ENCODE measurements at regions not wholly inside any gene's neighbourhood (a gene's known extent, or its start where the extent isn't known, plus 50 kb on each side); places are given as distances from the start of the nearest gene placed in this dataset.

DNA sequence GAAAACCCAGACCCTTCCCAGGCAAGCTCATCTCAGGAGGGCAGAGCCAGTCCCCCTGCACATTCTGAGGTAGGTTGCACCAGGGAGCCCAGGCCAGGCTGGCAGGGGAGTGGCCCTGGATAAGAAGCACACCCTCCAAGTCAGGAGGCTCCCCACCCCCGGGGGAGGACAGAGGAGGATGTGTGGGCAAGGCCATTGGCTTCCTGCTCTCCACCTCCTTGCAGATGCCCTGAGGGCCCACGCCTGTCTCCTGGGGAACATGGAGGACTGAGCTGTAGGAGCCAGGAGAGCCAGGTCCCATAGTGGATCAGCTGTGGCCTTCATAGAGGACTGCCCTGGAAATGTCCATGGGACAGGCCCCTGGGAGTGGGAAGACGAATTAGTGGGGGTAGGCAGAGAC lies 126.7 kb downstream of the IRF8 start:
- CTCF ChIA-PET: interaction anchor here (1.3 kb wide), 1 partner anchor 9 kb away, joined by 4 read pairs; no protein-coding TSS in a partner anchor
- intact Hi-C loops (cut with micrococcal nuclease): no loop called here
- no peak overlapping the region for H3K4me3 ChIP-seq (replicated peaks in 1 of 2; ENCODE audit: low read depth in 1 of 2, low read length in 2 of 2)
- H3K9ac ChIP-seq (ENCODE audit: low read length): no peak overlapping the region
- no peak overlapping the region for H2AFZ ChIP-seq (ENCODE audit: low read depth, low read length, poor library complexity, severe bottlenecking)
- no peaks in the 10 kb centered on the region; a peak in 1 of 4 replicates for H3K4me1 ChIP-seq (ENCODE audit: control insufficient read depth in 1 of 2, insufficient read depth in 2 of 2, low read length in 2 of 2)
- H3K27ac ChIP-seq (ENCODE audit: low read depth, low read length): no peak overlapping the region
- H3K4me2 ChIP-seq (ENCODE audit: low read length): no peak overlapping the region
- no peaks in the 10 kb centered on the region for H3K36me3 ChIP-seq (ENCODE audit: control insufficient read depth in 1 of 2, insufficient read depth in 2 of 2, low read length in 2 of 2)
- TF ChIP-seq, protein P1, sequence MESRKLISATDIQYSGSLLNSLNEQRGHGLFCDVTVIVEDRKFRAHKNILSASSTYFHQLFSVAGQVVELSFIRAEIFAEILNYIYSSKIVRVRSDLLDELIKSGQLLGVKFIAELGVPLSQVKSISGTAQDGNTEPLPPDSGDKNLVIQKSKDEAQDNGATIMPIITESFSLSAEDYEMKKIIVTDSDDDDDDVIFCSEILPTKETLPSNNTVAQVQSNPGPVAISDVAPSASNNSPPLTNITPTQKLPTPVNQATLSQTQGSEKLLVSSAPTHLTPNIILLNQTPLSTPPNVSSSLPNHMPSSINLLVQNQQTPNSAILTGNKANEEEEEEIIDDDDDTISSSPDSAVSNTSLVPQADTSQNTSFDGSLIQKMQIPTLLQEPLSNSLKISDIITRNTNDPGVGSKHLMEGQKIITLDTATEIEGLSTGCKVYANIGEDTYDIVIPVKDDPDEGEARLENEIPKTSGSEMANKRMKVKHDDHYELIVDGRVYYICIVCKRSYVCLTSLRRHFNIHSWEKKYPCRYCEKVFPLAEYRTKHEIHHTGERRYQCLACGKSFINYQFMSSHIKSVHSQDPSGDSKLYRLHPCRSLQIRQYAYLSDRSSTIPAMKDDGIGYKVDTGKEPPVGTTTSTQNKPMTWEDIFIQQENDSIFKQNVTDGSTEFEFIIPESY (IDR thresholded peaks at IDR 0.05; ENCODE audit: extremely low read depth, insufficient replicate concordance, low read length): no peak
- TF ChIP-seq, protein P2, sequence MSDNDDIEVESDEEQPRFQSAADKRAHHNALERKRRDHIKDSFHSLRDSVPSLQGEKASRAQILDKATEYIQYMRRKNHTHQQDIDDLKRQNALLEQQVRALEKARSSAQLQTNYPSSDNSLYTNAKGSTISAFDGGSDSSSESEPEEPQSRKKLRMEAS (IDR thresholded peaks at IDR 0.05): no peak
- TF ChIP-seq POLR2AphosphoS5 (IDR thresholded peaks at IDR 0.05; ENCODE audit: low read depth, low read length): no peak
- TF ChIP-seq SRF (IDR thresholded peaks at IDR 0.05; ENCODE audit: low read depth): no peak
- TF ChIP-seq CBX3 (IDR thresholded peaks at IDR 0.05; ENCODE audit: low read depth): no peak
- POLR2A ChIA-PET: no interaction called here
- RAD21 ChIA-PET (ENCODE audit: low non-redundant PET in 1 of 2, low total read pairs in 2 of 2, uncharacterized antibody in 2 of 2, unreplicated experiment in 2 of 2): no interaction called here
- no peaks in the 10 kb centered on the region for H3K79me2 ChIP-seq (ENCODE audit: insufficient read depth, low read length)
- no peaks in the 10 kb centered on the region for H3K9me2 ChIP-seq (ENCODE audit: insufficient read depth)
- no peaks in the 10 kb centered on the region for H4K20me1 ChIP-seq (ENCODE audit: insufficient read depth)
- DNase-seq (ENCODE audit: low read depth, low spot score): no peak
- BruUV-seq (replicated peaks): no TSS peak
- ATAC-seq: no peak
- H3K27me3 ChIP-seq (ENCODE audit: insufficient read depth, low read length): peaks cover 27% of the 10 kb centered on the region
- H3K9me3 ChIP-seq (ENCODE audit: control insufficient read depth in 1 of 2, insufficient read depth in 1 of 2, low read depth in 1 of 2, low read length in 2 of 2): peaks cover 18 to 23% of the 10 kb centered on the region in 2 experiments

DNA sequence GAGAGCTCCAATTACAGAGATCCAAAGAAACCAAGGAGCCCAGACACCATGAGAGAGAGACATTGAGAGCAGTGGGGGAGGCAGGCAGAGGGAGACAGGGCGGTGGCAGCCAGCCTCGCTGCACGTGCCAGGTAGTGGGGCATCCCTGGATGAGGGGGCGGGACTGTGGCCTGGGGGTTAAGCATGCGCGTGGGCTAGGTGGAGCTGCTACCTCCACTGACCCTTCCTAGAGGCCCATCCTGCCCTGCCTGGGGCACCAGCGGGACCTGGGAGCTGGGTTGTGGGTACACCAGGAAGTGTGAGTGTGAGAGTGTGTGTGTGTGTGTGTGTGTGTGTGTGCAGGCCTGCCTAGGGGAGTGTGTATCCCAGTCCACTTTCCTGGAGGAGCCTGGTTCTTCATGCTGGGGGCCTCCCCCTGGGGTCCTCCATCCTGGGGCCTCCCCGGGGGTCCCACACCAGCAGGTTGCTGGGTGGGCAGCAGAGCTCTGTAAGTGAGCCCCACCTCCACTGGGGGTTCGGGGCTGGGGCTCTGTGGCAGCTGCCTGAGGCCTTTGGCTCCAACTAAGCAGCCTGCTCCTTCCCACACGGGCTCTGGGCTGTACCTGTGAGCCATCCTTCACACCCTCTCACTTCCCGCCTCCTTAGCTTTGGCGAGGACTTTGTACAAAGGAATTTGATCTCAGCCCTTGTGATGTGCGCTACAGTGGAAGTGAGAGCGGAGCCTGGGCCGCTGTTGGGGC lies 127.4 kb downstream of the IRF8 start:
- intact Hi-C loops (cut with micrococcal nuclease): no loop called here
- ChIA-PET CTCF (no interaction called here), POLR2A (no interaction called here), RAD21 (ENCODE audit: low non-redundant PET in 1 of 2, low total read pairs in 2 of 2, uncharacterized antibody in 2 of 2, unreplicated experiment in 2 of 2) (no interaction called here)
- Histone ChIP-seq H3K4me2 (ENCODE audit: low read length) (no peak overlapping the region), H3K9ac (ENCODE audit: low read length) (no peak overlapping the region), H3K9me2 (ENCODE audit: insufficient read depth) (no peaks in the 10 kb centered on the region), H2AFZ (ENCODE audit: low read depth, low read length, poor library complexity, severe bottlenecking) (no peak overlapping the region), H3K4me1 (ENCODE audit: control insufficient read depth in 1 of 2, insufficient read depth in 2 of 2, low read length in 2 of 2) (no peaks in the 10 kb centered on the region; a peak in 1 of 4 replicates), H3K27ac (ENCODE audit: low read depth, low read length) (no peak overlapping the region), H4K20me1 (ENCODE audit: insufficient read depth) (no peaks in the 10 kb centered on the region), H3K27me3 (ENCODE audit: insufficient read depth, low read length) (peaks cover 33% of the 10 kb centered on the region), H3K4me3 (replicated peaks in 1 of 2; ENCODE audit: low read depth in 1 of 2, low read length in 2 of 2) (no peak overlapping the region), H3K79me2 (ENCODE audit: insufficient read depth, low read length) (no peaks in the 10 kb centered on the region), H3K9me3 (ENCODE audit: control insufficient read depth in 1 of 2, insufficient read depth in 1 of 2, low read depth in 1 of 2, low read length in 2 of 2) (peaks cover 18 to 23% of the 10 kb centered on the region in 2 experiments), H3K36me3 (ENCODE audit: control insufficient read depth in 1 of 2, insufficient read depth in 2 of 2, low read length in 2 of 2) (no peaks in the 10 kb centered on the region)
- ATAC-seq (no peak), DNase-seq (ENCODE audit: low read depth, low spot score) (no peak)
- no TSS peak for BruUV-seq (replicated peaks)
- TF ChIP-seq CBX3 (IDR thresholded peaks at IDR 0.05; ENCODE audit: low read depth) (no peak), POLR2A (IDR thresholded peaks at IDR 0.05; ENCODE audit: borderline replicate concordance, extremely low read depth, insufficient read depth, insufficient read length) (no peak), SP1 (IDR thresholded peaks at IDR 0.05; ENCODE audit: low read depth) (no peak), ELF1 (IDR thresholded peaks at IDR 0.05; ENCODE audit: borderline replicate concordance, low read depth) (no peak), ZFX (IDR thresholded peaks at IDR 0.05) (no peak), POLR2AphosphoS5 (IDR thresholded peaks at IDR 0.05; ENCODE audit: low read depth, low read length) (no peak), TCF7L2 (IDR thresholded peaks at IDR 0.05; ENCODE audit: borderline replicate concordance, extremely low read depth, insufficient read depth, insufficient read length) (no peak)
- TF ChIP-seq, protein P2 (IDR thresholded peaks at IDR 0.05): no peak
- TF ChIP-seq, protein P1 (IDR thresholded peaks at IDR 0.05; ENCODE audit: extremely low read depth, insufficient replicate concordance, low read length): no peak
